HG03575 (cell line): ENCODE measurements at regions not wholly inside any gene's neighbourhood (a gene's known extent, or its start where the extent isn't known, plus 50 kb on each side); places are given as distances from the start of the nearest gene placed in this dataset.

Source experiments
- ATAC-seq: cut with Tn5 transposase; IDR thresholded peaks from one replicate; pipeline ENCODE4 v1.9.1; 2021; ENCODE audit not compliant: unreplicated experiment, insufficient number of reproducible peaks, low FRiP score; ENCODE audit errors: extremely low read depth

GRCh38 chr2:8421658-8422449, 260.0 kb upstream of the ID2 start:
- no peak for ATAC-seq

GRCh38 chr2:8422450-8422800, 259.4 kb upstream of the ID2 start:
- no peak for ATAC-seq

- ATAC-seq = no peak
Observed at GRCh38 chr2:8424997-8425900, 256.6 kb upstream of the ID2 start.

- ATAC-seq = no peak
Observed at GRCh38 chr2:8426550-8426949, 255.3 kb upstream of the ID2 start.

GRCh38 chr2:8427211-8427610, 254.6 kb upstream of the ID2 start:
- ATAC-seq = no peak

- ATAC-seq = no peak
Observed at GRCh38 chr2:8430628-8431027, 251.2 kb upstream of the ID2 start.

- ATAC-seq = no peak
Observed at GRCh38 chr2:8431446-8432125, 250.3 kb upstream of the ID2 start.

- ATAC-seq = no peak
Observed at GRCh38 chr2:8432706-8433336, 249.0 kb upstream of the ID2 start.

GRCh38 chr2:8433390-8433789, 248.5 kb upstream of the ID2 start:
- ATAC-seq = no peak

- no peak for ATAC-seq
Observed at GRCh38 chr2:8435608-8436007, 246.2 kb upstream of the ID2 start.

- ATAC-seq = no peak
Observed at GRCh38 chr2:8436585-8436984, 245.3 kb upstream of the ID2 start.

GRCh38 chr2:8437228-8437948, 244.5 kb upstream of the ID2 start:
- ATAC-seq = no peak

GRCh38 chr2:8437949-8438400, 243.9 kb upstream of the ID2 start:
- ATAC-seq = no peak

GRCh38 chr2:8438476-8438875, 243.4 kb upstream of the ID2 start:
- ATAC-seq = no peak

GRCh38 chr2:8438996-8439395, 242.9 kb upstream of the ID2 start:
- no peak for ATAC-seq

- no peak for ATAC-seq
Observed at GRCh38 chr2:8440029-8440778, 241.7 kb upstream of the ID2 start.

- no peak for ATAC-seq
Observed at GRCh38 chr2:8441371-8441770, 240.5 kb upstream of the ID2 start.

GRCh38 chr2:8441986-8442385, 239.9 kb upstream of the ID2 start:
- no peak for ATAC-seq
